GM23248 (cell line): ENCODE measurements at regions not wholly inside any gene's neighbourhood (a gene's known extent, or its start where the extent isn't known, plus 50 kb on each side); places are given as distances from the start of the nearest gene placed in this dataset.

Source experiments
- EZH2 ChIP-seq: fragments of 200-600 bp; sonication (generic); IDR thresholded peaks from 2 replicates; pipeline ENCODE4 v1.6.1; 2018; ENCODE audit warnings: antibody characterized with exemption, mild to moderate bottlenecking; ENCODE audit not compliant: insufficient read depth, poor library complexity, severe bottlenecking
- EZH2phosphoT487 ChIP-seq: fragments of 200-600 bp; sonication (generic); IDR thresholded peaks from 2 replicates; pipeline ENCODE4 v1.6.1; 2018; ENCODE audit warnings: antibody characterized with exemption, moderate library complexity, mild to moderate bottlenecking, low read depth; ENCODE audit not compliant: insufficient read depth

- TF ChIP-seq EZH2 (no peak), EZH2phosphoT487 (no peak)
Observed at GRCh38 chr2:237012004-237012403, 73.7 kb upstream of the COPS8 start.
